ENCODE measurements at regions not wholly inside any gene's neighbourhood (a gene's known extent, or its start where the extent isn't known, plus 50 kb on each side); places are given as distances from the start of the nearest gene placed in this dataset.

- DNase-seq, result no peak
Observed at GRCh38 chr7:70994176-70994575, 137.8 kb upstream of the GALNT17 start.

- no peak for DNase-seq
Observed at GRCh38 chr7:70997261-70997660, 134.7 kb upstream of the GALNT17 start.

DNA sequence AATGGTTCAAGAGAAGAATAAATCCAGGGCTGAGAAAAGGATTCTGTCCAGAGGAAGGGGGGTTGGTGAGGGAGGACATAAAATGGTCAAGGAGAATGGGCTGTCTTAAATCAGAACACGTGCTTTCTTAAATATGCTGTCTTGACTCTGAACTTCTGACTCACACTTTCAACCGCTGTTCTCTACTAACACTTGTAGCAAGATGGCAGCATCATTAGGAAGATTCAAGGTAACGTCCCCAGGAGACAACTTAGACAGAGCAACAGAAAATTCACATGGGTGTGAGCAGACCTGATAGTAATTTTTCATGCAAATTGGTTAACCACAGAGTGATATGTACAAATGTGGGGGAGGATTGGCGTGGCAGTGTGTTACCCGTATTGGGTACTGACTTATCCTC lies 126.8 kb upstream of the GALNT17 start:
- DNase-seq, result no peak

DNA sequence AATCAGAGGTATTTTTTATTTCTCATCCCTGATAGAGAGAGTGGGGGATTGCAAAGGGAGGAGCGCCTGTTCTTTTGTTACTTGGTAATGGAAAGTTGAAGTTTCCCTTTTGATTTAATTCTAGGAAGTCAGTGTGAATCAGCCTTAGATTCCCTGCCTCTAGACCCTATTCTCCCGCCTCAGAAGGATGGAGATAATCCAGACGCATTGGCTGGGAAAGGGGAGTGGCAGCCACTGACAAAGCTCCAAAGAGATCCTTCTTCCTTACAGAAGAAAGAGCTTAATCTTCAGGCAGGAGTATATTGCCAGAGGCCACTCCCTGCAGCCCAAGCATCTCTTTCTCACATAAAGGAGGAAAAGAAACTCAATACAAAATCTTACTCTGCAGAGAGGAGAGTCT lies 122.3 kb upstream of the GALNT17 start:
- DNase-seq, result no peak

GRCh38 chr7:71015252-71015900 lies 116.6 kb upstream of the GALNT17 start:
- DNase-seq, result no peak

DNA sequence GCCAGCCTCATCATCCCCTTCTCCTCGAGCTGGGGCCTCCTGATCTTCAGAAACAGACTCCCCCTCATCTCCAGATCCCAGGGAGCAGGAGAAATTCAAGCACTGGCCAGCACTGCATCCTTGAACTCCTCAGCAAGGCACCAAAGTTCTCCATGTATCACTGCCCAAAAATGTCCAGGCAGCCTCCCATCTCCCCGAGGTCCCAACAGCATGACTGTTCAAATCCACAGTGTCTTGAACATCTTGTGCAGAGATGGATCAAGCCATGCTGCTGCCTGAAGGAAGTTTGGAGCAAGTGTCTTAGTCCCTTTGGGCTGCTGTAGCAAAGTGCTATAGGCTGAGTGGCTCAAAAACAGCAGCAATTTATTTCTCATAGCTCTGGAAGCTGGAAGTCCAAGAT lies 115.5 kb upstream of the GALNT17 start:
- no peak for DNase-seq

- no peak for DNase-seq
Observed at GRCh38 chr7:71017602-71018001, 114.3 kb upstream of the GALNT17 start.

DNA sequence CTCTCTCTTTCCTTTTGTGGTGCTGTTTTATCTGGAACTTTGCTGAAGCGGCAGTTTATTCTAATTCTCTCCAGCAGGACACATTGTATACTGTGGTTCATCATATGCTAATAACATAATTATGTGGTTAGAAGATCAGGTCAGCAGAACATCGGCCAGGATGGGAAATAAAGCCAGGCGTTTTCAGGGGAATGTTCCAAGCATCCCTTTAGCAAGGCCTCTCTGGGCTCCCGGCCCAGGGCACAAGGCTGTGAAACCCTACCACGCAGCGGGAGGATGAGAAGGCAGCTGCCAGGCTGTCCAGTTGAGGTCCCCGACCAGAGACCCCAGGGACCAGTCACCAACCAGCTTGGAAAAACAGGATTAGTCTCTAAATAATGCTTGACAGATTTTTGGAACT lies 112.2 kb upstream of the GALNT17 start:
- no peak for DNase-seq

DNA sequence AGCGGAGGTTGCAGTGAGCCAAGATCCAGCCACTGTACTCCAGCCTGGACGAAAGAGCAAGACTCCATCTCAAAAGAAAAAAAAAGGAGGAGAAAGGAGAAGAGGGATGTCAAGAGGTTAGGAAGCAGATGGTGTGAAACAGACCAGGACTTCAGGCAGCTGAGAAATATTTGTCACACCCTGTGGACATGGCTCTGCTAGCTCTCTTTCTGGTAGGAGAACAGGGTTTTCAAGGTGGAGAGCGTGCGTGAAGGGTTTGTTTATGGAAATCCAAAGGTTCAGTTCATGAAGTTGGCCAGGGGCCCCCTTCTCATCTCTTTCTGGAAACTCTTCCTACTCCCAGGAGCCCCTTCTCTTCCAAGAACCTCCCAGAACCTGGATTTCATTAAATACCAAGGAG lies 110.8 kb upstream of the GALNT17 start:
- no peak for DNase-seq

DNA sequence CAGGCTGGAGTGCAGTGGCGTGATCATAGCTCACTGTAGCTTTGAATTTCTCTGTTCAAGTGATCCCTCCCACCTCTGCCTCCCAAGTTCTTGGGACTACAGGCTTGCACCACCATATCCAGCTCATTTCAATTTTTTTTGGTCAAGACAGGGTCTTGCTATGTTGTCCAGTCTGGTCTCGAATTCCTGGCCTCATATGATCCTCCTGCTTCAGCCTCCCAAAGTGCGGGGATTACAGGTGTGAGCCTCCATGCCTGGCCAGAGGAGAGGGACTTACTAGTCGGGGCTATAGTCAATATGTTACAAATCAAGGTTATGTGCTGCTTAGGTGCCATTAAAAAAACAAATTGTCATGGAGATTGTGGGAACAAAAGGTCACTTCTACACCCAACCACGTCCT lies 105.3 kb upstream of the GALNT17 start:
- no peak for DNase-seq

GRCh38 chr7:71034243-71034642 lies 97.7 kb upstream of the GALNT17 start:
- no peak for DNase-seq

- no peak for DNase-seq
Observed at GRCh38 chr7:71042591-71042990, 89.4 kb upstream of the GALNT17 start.

GRCh38 chr7:71050492-71050891 lies 81.5 kb upstream of the GALNT17 start:
- DNase-seq, result no peak

GRCh38 chr7:71055504-71055903 lies 76.4 kb upstream of the GALNT17 start:
- no peak for DNase-seq

DNA sequence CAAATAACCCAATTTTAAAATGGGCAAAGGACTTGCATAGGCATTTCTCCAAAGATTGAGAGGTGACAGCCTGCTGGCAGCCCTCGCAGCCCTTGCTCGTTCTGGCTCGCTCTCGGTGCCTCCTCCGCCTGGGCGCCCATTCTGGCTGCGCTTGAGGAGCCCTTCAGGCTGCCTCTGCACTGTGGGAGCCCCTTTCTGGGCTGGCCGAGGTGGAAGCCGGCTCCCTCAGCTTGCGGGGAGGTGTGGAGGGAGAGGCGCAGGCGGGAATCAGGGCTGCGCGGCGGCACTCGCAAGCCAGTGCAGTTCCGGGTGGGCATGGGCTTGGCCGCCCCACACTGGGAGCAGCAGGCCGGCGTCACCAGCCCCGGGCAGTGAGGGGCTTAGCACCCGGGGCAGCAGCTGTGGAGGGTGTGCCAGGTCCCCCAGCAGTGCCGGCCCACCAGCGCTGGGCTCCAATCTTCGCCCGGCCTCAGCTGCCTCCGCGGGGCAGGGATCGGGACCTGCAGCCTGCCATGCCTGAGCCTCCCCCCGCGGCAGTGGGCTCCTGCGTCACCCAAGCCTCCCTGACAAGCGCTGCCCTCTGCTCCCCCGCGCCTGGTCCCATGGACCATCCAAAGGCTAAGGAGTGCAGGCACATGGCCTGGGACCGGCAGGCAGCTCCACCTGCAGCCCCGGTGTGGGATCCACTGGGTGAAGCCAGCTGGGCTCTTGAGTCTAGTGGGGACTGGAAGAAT lies 54.0 kb upstream of the GALNT17 start:
- DNase-seq, result no peak

All from fibroblast of skin of right biceps (primary cell).